ENCODE measurements at regions not wholly inside any gene's neighbourhood (a gene's known extent, or its start where the extent isn't known, plus 50 kb on each side); places are given as distances from the start of the nearest gene placed in this dataset.

- TF ChIP-seq, protein P1, sequence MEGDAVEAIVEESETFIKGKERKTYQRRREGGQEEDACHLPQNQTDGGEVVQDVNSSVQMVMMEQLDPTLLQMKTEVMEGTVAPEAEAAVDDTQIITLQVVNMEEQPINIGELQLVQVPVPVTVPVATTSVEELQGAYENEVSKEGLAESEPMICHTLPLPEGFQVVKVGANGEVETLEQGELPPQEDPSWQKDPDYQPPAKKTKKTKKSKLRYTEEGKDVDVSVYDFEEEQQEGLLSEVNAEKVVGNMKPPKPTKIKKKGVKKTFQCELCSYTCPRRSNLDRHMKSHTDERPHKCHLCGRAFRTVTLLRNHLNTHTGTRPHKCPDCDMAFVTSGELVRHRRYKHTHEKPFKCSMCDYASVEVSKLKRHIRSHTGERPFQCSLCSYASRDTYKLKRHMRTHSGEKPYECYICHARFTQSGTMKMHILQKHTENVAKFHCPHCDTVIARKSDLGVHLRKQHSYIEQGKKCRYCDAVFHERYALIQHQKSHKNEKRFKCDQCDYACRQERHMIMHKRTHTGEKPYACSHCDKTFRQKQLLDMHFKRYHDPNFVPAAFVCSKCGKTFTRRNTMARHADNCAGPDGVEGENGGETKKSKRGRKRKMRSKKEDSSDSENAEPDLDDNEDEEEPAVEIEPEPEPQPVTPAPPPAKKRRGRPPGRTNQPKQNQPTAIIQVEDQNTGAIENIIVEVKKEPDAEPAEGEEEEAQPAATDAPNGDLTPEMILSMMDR (IDR thresholded peaks at IDR 0.05; ENCODE audit: insufficient read depth, low read length): no peak
- TF ChIP-seq SPI1 (IDR thresholded peaks at IDR 0.05; ENCODE audit: borderline replicate concordance, low read depth) (no peak), POLR2AphosphoS5 (IDR thresholded peaks at IDR 0.05; ENCODE audit: low read depth) (no peak), REST (IDR thresholded peaks at IDR 0.05; ENCODE audit: insufficient replicate concordance, low read depth) (no peak), GABPA (IDR thresholded peaks at IDR 0.05; ENCODE audit: low read depth) (no peak)
- Histone ChIP-seq H3K27me3 (ENCODE audit: insufficient read depth, poor library complexity, severe bottlenecking) (no peaks in the 10 kb centered on the region), H3K4me3 (replicated peaks; ENCODE audit: insufficient read depth, low read length) (no peak overlapping the region), H3K27ac (replicated peaks) (no peak overlapping the region)
- no peak for DNase-seq (ENCODE audit: low read depth in 1 of 2, low spot score in 1 of 2)
Observed at GRCh38 chr5:128791312-128791711, 174.0 kb upstream of the SLC27A6 start.

GRCh38 chr5:128796506-128796905 is 168.8 kb upstream of the SLC27A6 start:
- TF ChIP-seq, protein P1 (IDR thresholded peaks at IDR 0.05; ENCODE audit: insufficient read depth, low read length): no peak
- TF ChIP-seq SPI1 (IDR thresholded peaks at IDR 0.05; ENCODE audit: borderline replicate concordance, low read depth) (no peak), POLR2AphosphoS5 (IDR thresholded peaks at IDR 0.05; ENCODE audit: low read depth) (no peak), GABPA (IDR thresholded peaks at IDR 0.05; ENCODE audit: low read depth) (no peak), REST (IDR thresholded peaks at IDR 0.05; ENCODE audit: insufficient replicate concordance, low read depth) (no peak)
- no peak overlapping the region for H3K27ac ChIP-seq (replicated peaks)
- no peak for DNase-seq (ENCODE audit: low read depth in 1 of 2, low spot score in 1 of 2)
- H3K27me3 ChIP-seq (ENCODE audit: insufficient read depth, poor library complexity, severe bottlenecking): no peaks in the 10 kb centered on the region
- no peak overlapping the region for H3K4me3 ChIP-seq (replicated peaks; ENCODE audit: insufficient read depth, low read length)

- H3K27ac ChIP-seq (replicated peaks): no peak overlapping the region
- no peak for DNase-seq (ENCODE audit: low read depth in 1 of 2, low spot score in 1 of 2)
- no peak for TF ChIP-seq SPI1 (IDR thresholded peaks at IDR 0.05; ENCODE audit: borderline replicate concordance, low read depth)
- no peak for TF ChIP-seq POLR2AphosphoS5 (IDR thresholded peaks at IDR 0.05; ENCODE audit: low read depth)
- TF ChIP-seq GABPA (IDR thresholded peaks at IDR 0.05; ENCODE audit: low read depth): no peak
- no peak for TF ChIP-seq REST (IDR thresholded peaks at IDR 0.05; ENCODE audit: insufficient replicate concordance, low read depth)
- TF ChIP-seq, protein P1 (IDR thresholded peaks at IDR 0.05; ENCODE audit: insufficient read depth, low read length): no peak
Observed at GRCh38 chr5:128798871-128799270, 166.4 kb upstream of the SLC27A6 start.

More at GRCh38 chr5:128798871-128799270, 166.4 kb upstream of the SLC27A6 start:
- Histone ChIP-seq H3K27me3 (ENCODE audit: insufficient read depth, poor library complexity, severe bottlenecking) (no peaks in the 10 kb centered on the region), H3K4me3 (replicated peaks; ENCODE audit: insufficient read depth, low read length) (no peak overlapping the region)
